Activated CD4-positive, alpha-beta T cell treated with anti-CD3 and anti-CD28 coated beads, Interleukin-2, amount 10 ng/mL, durations not matched to agents 24 days and 14 days (primary cell): ENCODE measurements at regions not wholly inside any gene's neighbourhood (a gene's known extent, or its start where the extent isn't known, plus 50 kb on each side); places are given as distances from the start of the nearest gene placed in this dataset.

Source experiments
- DNase-seq: peaks from one replicate; pipeline ENCODE4 v3.0.0; 2022
- H3K27ac Mint-ChIP-seq: one replicate; pipeline ENCODE4 v1.8.0; 2022; ENCODE audit warnings: mild to moderate bottlenecking, mixed read lengths
- H3K27me3 Mint-ChIP-seq: one replicate; pipeline ENCODE4 v1.8.0; 2022; ENCODE audit warnings: mixed read lengths
- H3K36me3 Mint-ChIP-seq: one replicate; pipeline ENCODE4 v1.8.0; 2022; ENCODE audit warnings: low read depth, mild to moderate bottlenecking, mixed read lengths
- H3K4me1 Mint-ChIP-seq: one replicate; pipeline ENCODE4 v1.8.0; 2021; ENCODE audit warnings: mixed read lengths
- H3K4me3 Mint-ChIP-seq: one replicate; pipeline ENCODE4 v1.8.0; 2022; ENCODE audit warnings: mild to moderate bottlenecking, moderate library complexity, mixed read lengths
- H3K9me3 Mint-ChIP-seq: one replicate; pipeline ENCODE4 v1.8.0; 2021; ENCODE audit warnings: mixed read lengths
- intact Hi-C: fragments of 100-400 bp; cut with micrococcal nuclease; formaldehyde crosslinking; loops from one replicate; pipeline ENCODE4 v1.15.1; 2023

DNA sequence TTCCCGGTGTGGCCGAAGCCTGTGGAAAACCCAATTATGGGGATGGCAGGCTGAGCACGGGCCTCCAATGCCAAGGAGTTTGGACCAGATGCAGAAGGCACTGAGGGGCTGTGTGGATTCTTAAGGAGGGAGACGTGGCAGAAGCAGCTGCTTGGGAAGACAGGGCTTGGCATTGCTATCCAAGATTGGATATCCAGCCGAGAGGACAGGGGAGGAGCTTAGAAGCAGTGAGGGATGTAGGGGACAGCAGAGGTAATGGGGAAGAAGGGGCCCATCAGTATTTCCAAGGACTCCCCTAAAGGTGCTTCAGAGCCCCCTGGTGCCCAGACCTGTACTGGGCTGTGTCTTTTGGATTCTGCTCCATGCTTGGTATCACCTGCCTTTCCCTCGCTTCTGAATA lies 112.8 kb upstream of the TLE3 start:
- Mint-ChIP-seq H3K9me3 (no peaks in the 10 kb centered on the region), H3K36me3 (no peaks in the 10 kb centered on the region), H3K4me3 (no peak overlapping the region), H3K27me3 (peaks cover 30% of the 10 kb centered on the region), H3K27ac (no peak overlapping the region), H3K4me1 (no peaks in the 10 kb centered on the region)
- intact Hi-C loops, result no loop called here
- no peak for DNase-seq

DNA sequence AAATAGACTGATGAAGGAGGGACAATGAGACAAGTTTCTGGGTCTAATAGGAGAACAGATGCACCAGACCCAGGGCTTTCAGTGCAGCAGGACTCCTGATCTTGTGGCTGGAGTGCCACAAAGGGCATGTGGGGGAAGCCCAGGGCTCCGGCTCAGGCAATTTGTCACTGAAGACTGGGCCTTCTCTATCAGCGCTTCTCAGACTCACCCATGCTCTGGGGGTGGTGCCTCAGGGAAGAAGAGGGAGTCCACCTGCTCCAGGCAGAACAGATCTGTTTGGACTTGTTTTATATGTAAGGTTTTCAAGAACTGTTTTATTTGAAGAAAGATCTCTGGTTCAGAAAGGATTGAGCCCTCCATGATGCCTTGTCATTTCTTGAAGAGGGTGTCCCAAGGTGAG lies 112.4 kb upstream of the TLE3 start:
- no peak for DNase-seq
- Mint-ChIP-seq H3K36me3 (no peaks in the 10 kb centered on the region), H3K27ac (no peak overlapping the region), H3K4me3 (no peak overlapping the region), H3K27me3 (peaks cover 30% of the 10 kb centered on the region), H3K9me3 (no peaks in the 10 kb centered on the region), H3K4me1 (no peaks in the 10 kb centered on the region)
- intact Hi-C loops, result no loop called here

DNA sequence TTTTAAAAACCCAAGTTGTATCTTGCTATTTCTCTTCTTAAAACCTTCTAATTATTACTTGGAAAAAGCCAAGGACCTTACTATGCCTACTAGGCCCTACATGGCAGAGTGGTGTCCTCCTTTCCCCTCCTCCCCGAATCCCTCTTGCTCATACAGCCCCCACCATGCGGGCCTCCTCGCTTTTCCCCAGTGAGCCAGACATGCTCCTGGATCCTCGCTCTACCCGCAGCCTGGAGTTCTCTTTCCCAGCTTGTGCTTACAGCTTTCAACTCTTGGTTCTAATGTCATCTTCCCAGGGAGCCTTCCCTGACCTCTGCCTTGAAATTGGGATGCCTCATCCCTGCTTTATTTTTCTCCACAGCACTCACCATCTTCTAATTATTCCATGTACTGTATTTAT lies 111.8 kb upstream of the TLE3 start:
- intact Hi-C loops, result no loop called here
- H3K27ac Mint-ChIP-seq, result no peak overlapping the region
- H3K27me3 Mint-ChIP-seq, result peaks cover 34% of the 10 kb centered on the region
- H3K9me3 Mint-ChIP-seq, result no peaks in the 10 kb centered on the region
- no peaks in the 10 kb centered on the region for H3K4me1 Mint-ChIP-seq
- no peak overlapping the region for H3K4me3 Mint-ChIP-seq
- no peaks in the 10 kb centered on the region for H3K36me3 Mint-ChIP-seq
- DNase-seq, result no peak

DNA sequence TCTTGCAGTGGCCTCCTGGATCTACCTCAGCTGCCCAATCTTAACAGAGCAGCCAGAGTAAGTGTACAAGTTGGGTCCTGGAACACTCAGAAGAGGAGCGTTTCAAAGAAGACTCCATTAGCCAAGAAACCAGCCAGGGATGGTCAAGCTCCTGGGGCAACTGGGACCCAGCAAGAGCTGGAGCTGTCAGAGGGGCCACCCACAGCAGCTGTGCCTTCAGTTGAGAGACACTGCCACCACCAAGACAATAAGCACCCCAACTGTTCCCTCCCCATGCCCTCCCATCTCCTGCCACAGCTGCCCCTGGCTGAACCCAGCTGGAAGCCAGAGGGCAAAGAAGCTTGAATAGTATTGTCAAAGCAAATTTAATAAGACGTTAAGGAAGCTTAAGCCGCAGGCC lies 110.6 kb upstream of the TLE3 start:
- no peak for DNase-seq
- Mint-ChIP-seq H3K36me3 (no peaks in the 10 kb centered on the region), H3K27me3 (peaks cover 35% of the 10 kb centered on the region), H3K4me3 (no peak overlapping the region), H3K4me1 (no peaks in the 10 kb centered on the region), H3K27ac (no peak overlapping the region), H3K9me3 (no peaks in the 10 kb centered on the region)
- intact Hi-C loops, result no loop called here

DNA sequence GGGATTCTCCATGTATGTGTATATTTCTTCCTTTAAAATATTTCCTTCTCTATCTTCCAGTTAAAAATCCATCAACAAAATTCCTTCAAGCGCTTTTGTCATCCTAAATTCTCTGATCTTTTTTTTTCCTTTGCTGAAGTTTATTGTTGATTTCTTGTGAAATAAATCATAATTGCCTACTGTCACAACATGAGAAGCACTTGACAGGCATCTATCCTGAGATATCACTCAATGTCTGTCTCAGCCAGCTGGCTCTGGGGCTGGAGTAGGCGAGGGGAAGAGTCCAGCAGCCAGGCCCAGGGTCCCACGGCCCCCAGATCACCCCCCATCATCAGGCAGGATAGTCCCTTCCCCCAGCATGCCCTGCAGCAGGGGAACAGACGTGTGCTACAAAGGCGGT lies 109.0 kb upstream of the TLE3 start:
- Mint-ChIP-seq H3K4me1 (no peaks in the 10 kb centered on the region), H3K9me3 (no peaks in the 10 kb centered on the region), H3K27ac (no peak overlapping the region), H3K4me3 (no peak overlapping the region), H3K27me3 (peaks cover 41% of the 10 kb centered on the region), H3K36me3 (no peaks in the 10 kb centered on the region)
- DNase-seq, result no peak
- intact Hi-C loops, result no loop called here

DNA sequence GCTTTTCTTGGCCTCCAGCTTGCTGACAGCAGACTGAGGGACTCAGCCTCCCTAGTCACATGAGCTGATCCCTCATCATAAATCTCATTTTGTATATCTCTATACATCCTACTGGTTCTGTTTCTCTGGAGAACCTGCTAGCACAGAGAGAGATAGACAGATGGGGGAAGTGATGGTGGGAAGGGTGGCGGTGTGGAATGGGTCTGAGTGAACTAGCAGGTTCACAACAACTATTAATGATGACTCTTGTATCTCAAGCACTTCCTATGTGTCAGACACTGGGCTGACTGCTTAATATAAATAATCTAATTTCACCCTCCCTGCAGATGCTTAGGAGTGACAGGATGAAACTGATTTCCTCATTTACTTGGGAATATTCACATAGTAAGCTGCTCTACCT lies 106.9 kb upstream of the TLE3 start:
- no peaks in the 10 kb centered on the region for H3K9me3 Mint-ChIP-seq
- DNase-seq, result no peak
- intact Hi-C loops, result no loop called here
- peaks cover 30% of the 10 kb centered on the region for H3K27me3 Mint-ChIP-seq
- H3K4me3 Mint-ChIP-seq, result no peak overlapping the region
- H3K36me3 Mint-ChIP-seq, result no peaks in the 10 kb centered on the region
- H3K27ac Mint-ChIP-seq, result no peak overlapping the region
- no peaks in the 10 kb centered on the region for H3K4me1 Mint-ChIP-seq

DNA sequence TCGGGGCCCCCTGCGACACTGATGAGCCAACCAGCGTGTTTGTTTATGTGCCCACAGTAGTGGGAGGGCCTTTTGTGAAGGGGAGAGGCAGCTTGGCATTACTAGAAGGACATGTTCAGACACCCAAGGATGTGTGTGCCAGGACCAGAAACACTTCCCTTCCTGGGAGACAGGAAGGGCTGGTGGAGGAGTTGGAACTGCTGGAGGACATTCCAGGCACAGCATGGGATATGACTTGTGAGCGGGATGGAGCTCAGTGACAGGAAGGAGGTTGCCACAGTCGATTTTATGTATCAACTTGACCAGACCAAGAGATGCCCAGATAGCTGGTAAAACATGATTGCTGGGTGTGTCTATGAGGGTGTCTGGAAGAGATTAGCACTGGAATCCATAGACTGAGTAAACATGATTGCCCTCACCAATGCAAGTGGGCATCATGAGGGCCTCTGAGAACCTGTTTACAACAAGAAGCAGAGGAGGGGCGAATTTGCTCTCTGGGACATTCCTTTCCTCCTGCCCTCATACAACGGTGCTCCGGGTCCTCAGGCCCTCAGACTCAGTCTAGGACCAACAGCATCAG lies 106.4 kb upstream of the TLE3 start:
- Mint-ChIP-seq H3K4me3 (no peak overlapping the region), H3K27ac (no peak overlapping the region)

DNA sequence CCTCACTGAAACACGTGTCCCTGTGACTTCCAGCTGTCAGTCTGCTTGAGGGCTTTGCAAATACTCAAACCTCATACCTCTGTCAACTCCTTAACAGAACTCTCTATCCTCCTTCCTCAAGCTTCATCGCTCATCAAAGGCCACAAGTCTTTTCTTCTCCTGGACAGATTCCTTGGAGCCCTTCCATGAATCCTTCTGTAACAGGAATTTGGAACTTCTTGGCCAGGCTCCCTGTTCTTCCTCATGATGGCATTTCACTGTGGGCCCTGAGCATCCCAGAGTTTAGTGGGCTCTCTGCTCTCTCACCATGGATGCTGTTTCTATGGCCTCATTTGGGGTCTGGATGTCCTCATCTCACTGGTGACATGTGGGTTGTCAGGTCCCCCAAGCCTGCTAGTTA lies 105.0 kb upstream of the TLE3 start:
- DNase-seq, result no peak
- intact Hi-C loops, result no loop called here
- Mint-ChIP-seq H3K27ac (no peak overlapping the region), H3K27me3 (peaks cover 21% of the 10 kb centered on the region), H3K36me3 (no peaks in the 10 kb centered on the region), H3K9me3 (no peaks in the 10 kb centered on the region), H3K4me3 (no peak overlapping the region), H3K4me1 (no peaks in the 10 kb centered on the region)

More for the DNA sequence above, 106.4 kb upstream of the TLE3 start:
- intact Hi-C loops, result no loop called here
- Mint-ChIP-seq H3K36me3 (no peaks in the 10 kb centered on the region), H3K4me1 (no peaks in the 10 kb centered on the region), H3K27me3 (peaks cover 26% of the 10 kb centered on the region), H3K9me3 (no peaks in the 10 kb centered on the region)
- DNase-seq, result no peak

DNA sequence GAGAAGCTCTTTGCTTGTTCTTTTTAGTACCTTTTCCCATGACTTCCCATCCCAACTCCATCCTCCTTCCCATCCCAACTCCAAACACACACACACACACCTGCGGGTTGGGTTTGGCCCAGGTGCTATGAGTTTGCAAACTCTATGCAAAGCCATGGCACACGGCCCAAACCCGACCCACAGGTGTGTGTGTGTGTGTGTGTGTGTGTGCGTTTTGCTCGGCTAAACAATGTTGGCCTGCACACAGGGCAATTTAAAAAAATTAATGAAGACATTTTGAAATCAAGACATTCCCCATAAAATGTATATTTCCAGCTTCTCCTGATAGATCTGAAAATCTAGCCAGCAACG lies 103.7 kb upstream of the TLE3 start:
- H3K27ac Mint-ChIP-seq, result no peak overlapping the region
- H3K36me3 Mint-ChIP-seq, result no peaks in the 10 kb centered on the region
- no peak for DNase-seq
- no peaks in the 10 kb centered on the region for H3K9me3 Mint-ChIP-seq
- H3K4me1 Mint-ChIP-seq, result no peaks in the 10 kb centered on the region
- peaks cover 15% of the 10 kb centered on the region for H3K27me3 Mint-ChIP-seq
- H3K4me3 Mint-ChIP-seq, result no peak overlapping the region
- intact Hi-C loops, result no loop called here

DNA sequence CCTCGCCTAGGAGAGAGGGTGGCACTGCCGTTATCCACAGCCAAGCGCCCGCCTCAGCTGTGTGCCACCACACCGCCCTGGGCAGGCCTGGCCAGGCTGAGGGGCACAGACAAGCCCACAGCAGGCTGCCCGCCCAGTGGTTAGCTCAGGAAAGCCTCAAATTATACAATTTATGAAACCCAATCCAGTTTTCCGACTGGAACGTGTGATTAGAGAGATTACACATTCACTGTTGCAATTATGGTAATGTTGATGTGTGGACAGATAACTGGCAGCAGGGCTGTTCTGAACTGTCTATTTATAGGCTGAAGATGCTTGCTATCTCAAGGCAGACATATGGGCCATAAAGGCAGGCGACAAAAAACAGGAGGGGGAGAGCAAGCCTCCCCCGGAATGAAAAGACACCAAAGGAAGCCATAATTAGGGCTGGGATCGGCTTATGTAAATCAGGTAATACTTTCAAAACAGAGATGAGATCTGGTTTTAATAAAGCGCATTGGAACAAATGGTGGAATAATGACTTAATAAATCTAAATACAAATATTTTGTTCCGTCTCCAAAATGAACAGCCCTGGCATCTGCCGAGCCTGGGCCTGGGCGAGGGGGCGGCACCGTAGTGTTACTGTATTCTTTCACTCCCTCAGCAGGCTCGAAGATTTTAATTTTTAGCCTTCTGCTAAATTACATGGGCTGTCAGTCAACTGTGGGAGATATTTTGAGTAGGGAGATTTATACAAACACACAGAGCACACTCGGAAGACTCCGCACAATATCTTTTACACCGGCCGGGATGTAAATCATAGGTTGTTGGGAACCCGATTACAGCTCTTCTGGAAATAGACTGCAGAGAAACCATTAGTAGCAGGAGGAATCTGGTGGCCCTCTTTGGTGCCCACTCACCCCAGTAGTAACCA lies 103.1 kb upstream of the TLE3 start:
- Mint-ChIP-seq H3K36me3 (no peaks in the 10 kb centered on the region), H3K27ac (no peak overlapping the region)
- intact Hi-C loops, result no loop called here

DNA sequence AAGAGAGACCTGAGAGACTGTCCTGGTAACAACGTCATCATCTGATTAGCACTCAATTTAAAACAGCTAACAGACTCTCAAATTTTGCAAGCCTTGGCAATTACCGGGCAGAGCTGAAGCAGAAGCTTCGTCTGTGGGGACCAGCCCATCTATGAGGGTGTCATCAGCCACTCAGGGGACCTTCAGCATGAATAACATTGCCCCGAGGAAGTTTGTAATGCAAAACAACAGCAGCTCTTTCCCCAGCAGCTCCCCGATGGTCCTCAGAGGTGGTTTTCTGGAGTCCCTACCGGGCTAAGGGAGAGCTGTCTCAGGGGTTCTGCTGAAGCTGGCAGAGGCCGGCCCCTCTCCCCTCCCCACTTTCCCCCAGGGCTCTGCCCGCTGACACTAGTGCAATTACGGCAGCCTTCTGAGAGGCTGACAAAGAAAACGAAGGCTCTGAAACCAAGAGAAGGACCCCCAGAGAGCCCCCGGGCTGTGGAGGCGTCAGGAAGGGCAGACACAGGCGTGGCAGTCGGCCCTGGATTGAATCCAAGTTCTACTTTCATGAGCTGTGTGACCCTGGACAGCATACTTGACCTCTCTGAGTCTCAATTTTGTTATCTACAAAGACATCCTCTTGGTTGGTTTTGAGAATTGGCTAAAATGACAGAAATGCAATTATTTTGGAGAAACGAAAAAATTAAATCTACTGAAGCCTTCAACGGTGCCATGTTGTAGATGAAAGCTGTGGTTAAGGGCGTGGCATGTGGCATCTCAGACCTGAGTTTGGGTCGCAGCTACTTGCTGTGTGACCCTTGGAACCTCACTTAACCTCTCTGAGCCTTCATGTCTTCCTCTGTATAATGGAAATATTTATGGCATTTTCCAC lies 102.1 kb upstream of the TLE3 start:
- Mint-ChIP-seq H3K4me1 (no peaks in the 10 kb centered on the region), H3K27me3 (peaks cover 11% of the 10 kb centered on the region), H3K9me3 (no peaks in the 10 kb centered on the region), H3K4me3 (no peak overlapping the region), H3K27ac (no peak overlapping the region), H3K36me3 (no peaks in the 10 kb centered on the region)
- no peak for DNase-seq
- intact Hi-C loops, result no loop called here

More for the DNA sequence above, 103.1 kb upstream of the TLE3 start:
- no peaks in the 10 kb centered on the region for H3K4me1 Mint-ChIP-seq
- H3K4me3 Mint-ChIP-seq, result no peak overlapping the region
- no peak for DNase-seq
- H3K27me3 Mint-ChIP-seq, result peaks cover 12% of the 10 kb centered on the region
- H3K9me3 Mint-ChIP-seq, result no peaks in the 10 kb centered on the region

DNA sequence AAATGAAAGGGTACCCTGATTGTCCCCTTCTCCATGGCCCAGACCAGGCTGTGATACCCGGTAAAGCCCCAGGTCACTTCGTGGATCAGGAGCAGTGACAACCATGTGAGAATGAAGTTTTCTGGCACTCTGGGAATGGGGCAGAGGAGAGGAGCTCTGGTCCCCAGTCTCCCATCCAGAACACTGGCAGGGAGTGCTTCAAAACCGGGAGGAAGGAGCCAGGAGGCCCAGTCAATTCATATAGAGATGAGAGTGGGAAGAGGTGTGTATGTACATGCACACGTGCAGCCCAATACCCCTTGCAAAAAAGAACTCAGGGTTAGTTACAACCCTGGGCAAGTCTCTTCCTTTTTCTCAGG lies 101.4 kb upstream of the TLE3 start:
- H3K9me3 Mint-ChIP-seq, result no peaks in the 10 kb centered on the region
- no peak overlapping the region for H3K4me3 Mint-ChIP-seq
- H3K4me1 Mint-ChIP-seq, result no peaks in the 10 kb centered on the region
- no peak for DNase-seq
- peaks cover 13% of the 10 kb centered on the region for H3K27me3 Mint-ChIP-seq
- intact Hi-C loops, result no loop called here
- H3K36me3 Mint-ChIP-seq, result no peaks in the 10 kb centered on the region
- no peak overlapping the region for H3K27ac Mint-ChIP-seq

DNA sequence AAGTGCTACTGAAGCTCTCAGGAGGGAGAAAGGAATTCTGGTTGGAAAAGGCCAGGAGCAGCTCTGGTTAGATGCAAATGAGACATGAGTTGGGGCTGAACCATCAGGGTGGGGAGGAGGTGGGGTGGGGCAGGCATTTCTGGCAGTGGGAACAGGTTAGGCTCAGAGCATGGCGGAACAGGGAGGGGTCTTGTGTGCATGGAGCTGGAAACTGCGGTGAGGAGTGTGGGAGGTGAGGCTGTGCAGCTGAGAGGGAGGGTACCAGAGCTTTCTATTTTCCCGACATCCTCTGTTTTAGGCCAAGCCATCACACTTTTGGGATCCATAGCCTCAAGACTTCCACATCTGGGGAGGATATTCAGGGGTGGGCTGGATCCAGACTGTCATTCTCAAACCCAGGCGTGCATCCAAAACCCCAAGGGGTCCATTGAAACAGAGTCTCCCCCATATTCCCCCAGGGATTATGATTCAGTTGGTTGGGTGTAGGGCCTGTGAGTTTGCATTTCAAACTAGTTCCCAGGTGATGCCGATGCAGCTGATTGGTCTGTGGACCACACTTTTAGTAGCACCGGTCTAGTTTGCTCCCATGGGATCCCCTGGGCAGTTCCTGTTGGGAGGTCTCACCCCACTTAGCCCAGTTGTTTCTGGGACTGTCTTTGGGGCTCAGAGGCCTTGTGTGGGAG lies 100.9 kb upstream of the TLE3 start:
- Mint-ChIP-seq H3K4me3 (no peak overlapping the region), H3K9me3 (no peaks in the 10 kb centered on the region), H3K36me3 (no peaks in the 10 kb centered on the region), H3K4me1 (no peaks in the 10 kb centered on the region), H3K27me3 (peaks cover 14% of the 10 kb centered on the region), H3K27ac (no peak overlapping the region)
- no peak for DNase-seq
- intact Hi-C loops, result no loop called here

DNA sequence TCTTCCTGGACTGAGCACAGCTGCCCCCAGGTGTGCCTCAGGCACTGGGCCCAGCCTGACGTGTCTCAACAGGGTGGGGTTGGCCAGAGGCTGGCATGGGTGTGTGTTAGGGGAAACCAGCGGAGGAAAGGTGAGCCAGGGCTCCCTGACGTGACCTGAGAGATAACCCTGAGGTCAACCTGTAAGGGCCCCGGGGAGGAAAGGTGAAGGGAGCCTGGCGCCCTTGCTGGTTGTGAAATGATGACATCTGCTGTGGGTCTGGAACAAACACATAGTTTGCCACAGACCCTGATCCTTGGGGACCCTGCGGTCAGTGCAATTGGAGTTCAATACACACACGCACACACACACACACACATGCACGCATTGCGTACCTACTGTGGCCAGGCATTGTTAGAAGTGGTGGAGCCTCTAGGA lies 100.2 kb upstream of the TLE3 start:
- intact Hi-C loops, result no loop called here
- Mint-ChIP-seq H3K27me3 (peaks cover 16% of the 10 kb centered on the region), H3K9me3 (no peaks in the 10 kb centered on the region), H3K36me3 (no peaks in the 10 kb centered on the region), H3K4me3 (no peak overlapping the region), H3K27ac (no peak overlapping the region), H3K4me1 (no peaks in the 10 kb centered on the region)
- no peak for DNase-seq
